Calu3 (cell line): ENCODE measurements at regions not wholly inside any gene's neighbourhood (a gene's known extent, or its start where the extent isn't known, plus 50 kb on each side); places are given as distances from the start of the nearest gene placed in this dataset.

Experiments used
- BruUV-seq: library from RNA; stranded (reverse); fragments of 400-500 nt; replicated peaks from 2 replicates; lab custom pipeline; 2021; lab: Mats Ljungman, UMichigan
- CTCF ChIA-PET: fragments of 300-600 bp; sonication (Branson Sonifier 250); formaldehyde crosslinking; loops from one replicate; lab custom pipeline; 2022; ENCODE audit warnings: antibody characterized with exemption; lab: Charles Lee
- DNase-seq: peaks from one replicate; pipeline ENCODE4 v3.0.0; 2022
- H3K27ac Mint-ChIP-seq: one replicate; pipeline ENCODE4 v1.8.0; 2022; ENCODE audit warnings: mixed read lengths; ENCODE audit not compliant: unreplicated experiment
- H3K27me3 Mint-ChIP-seq: one replicate; pipeline ENCODE4 v1.8.0; 2022; ENCODE audit warnings: mixed read lengths; ENCODE audit not compliant: unreplicated experiment
- H3K36me3 Mint-ChIP-seq: one replicate; pipeline ENCODE4 v1.8.0; 2022; ENCODE audit warnings: mild to moderate bottlenecking, moderate library complexity, mixed read lengths; ENCODE audit not compliant: insufficient read depth, unreplicated experiment
- H3K4me1 Mint-ChIP-seq: one replicate; pipeline ENCODE4 v1.8.0; 2022; ENCODE audit warnings: mild to moderate bottlenecking, low read depth, mixed read lengths; ENCODE audit not compliant: unreplicated experiment
- H3K4me3 Mint-ChIP-seq: one replicate; pipeline ENCODE4 v1.8.0; 2022; ENCODE audit warnings: mild to moderate bottlenecking, low read depth, moderate library complexity, mixed read lengths; ENCODE audit not compliant: unreplicated experiment
- H3K9me3 Mint-ChIP-seq: one replicate; pipeline ENCODE4 v1.8.0; 2022; ENCODE audit warnings: low read depth, mixed read lengths; ENCODE audit not compliant: unreplicated experiment
- CTCF ChIP-seq: fragments of 200-600 bp; IDR thresholded peaks from one replicate; pipeline ENCODE4 v1.8.0; 2022; ENCODE audit warnings: antibody characterized with exemption; ENCODE audit not compliant: unreplicated experiment
- intact Hi-C: fragments of 100-400 bp; cut with micrococcal nuclease; formaldehyde crosslinking; loops from one replicate; pipeline ENCODE4 v1.10.0; 2022; ENCODE audit not compliant: unreplicated experiment

GRCh38 chr14:54220071-54220703 lies 176.6 kb upstream of the CDKN3 start:
- Mint-ChIP-seq H3K27ac (no peak overlapping the region), H3K27me3 (no peaks in the 10 kb centered on the region), H3K36me3 (no peaks in the 10 kb centered on the region), H3K9me3 (no peaks in the 10 kb centered on the region), H3K4me1 (no peaks in the 10 kb centered on the region), H3K4me3 (no peak overlapping the region)
- TF ChIP-seq CTCF, result no peak
- CTCF ChIA-PET, result no interaction called here
- DNase-seq, result no peak
- intact Hi-C loops, result no loop called here
- BruUV-seq, result no TSS peak

GRCh38 chr14:54220704-54221431 lies 175.9 kb upstream of the CDKN3 start:
- Mint-ChIP-seq H3K27ac (no peak overlapping the region), H3K4me1 (no peaks in the 10 kb centered on the region), H3K27me3 (no peaks in the 10 kb centered on the region), H3K36me3 (no peaks in the 10 kb centered on the region), H3K4me3 (no peak overlapping the region), H3K9me3 (no peaks in the 10 kb centered on the region)
- BruUV-seq, result no TSS peak
- intact Hi-C loops, result no loop called here
- no peak for DNase-seq
- CTCF ChIA-PET, result no interaction called here
- TF ChIP-seq CTCF, result no peak

GRCh38 chr14:54221432-54221803 lies 175.4 kb upstream of the CDKN3 start:
- no peak for TF ChIP-seq CTCF
- Mint-ChIP-seq H3K4me1 (no peaks in the 10 kb centered on the region), H3K27ac (no peak overlapping the region), H3K4me3 (no peak overlapping the region), H3K9me3 (no peaks in the 10 kb centered on the region), H3K27me3 (no peaks in the 10 kb centered on the region), H3K36me3 (no peaks in the 10 kb centered on the region)
- CTCF ChIA-PET, result no interaction called here
- no peak for DNase-seq
- intact Hi-C loops, result no loop called here
- BruUV-seq, result no TSS peak

GRCh38 chr14:54221971-54222370 lies 174.8 kb upstream of the CDKN3 start:
- DNase-seq, result no peak
- Mint-ChIP-seq H3K4me3 (no peak overlapping the region), H3K9me3 (no peaks in the 10 kb centered on the region), H3K27ac (no peak overlapping the region), H3K4me1 (no peaks in the 10 kb centered on the region), H3K36me3 (no peaks in the 10 kb centered on the region), H3K27me3 (no peaks in the 10 kb centered on the region)
- intact Hi-C loops, result no loop called here
- no peak for TF ChIP-seq CTCF
- BruUV-seq, result no TSS peak
- CTCF ChIA-PET, result no interaction called here
